ENCODE measurements at regions not wholly inside any gene's neighbourhood (a gene's known extent, or its start where the extent isn't known, plus 50 kb on each side); places are given as distances from the start of the nearest gene placed in this dataset.
"Not testable (repeated sequence)": the region's sequence is repeated elsewhere in the genome, so short reads cannot be mapped to it uniquely, and the experiment has no call there.

DNA sequence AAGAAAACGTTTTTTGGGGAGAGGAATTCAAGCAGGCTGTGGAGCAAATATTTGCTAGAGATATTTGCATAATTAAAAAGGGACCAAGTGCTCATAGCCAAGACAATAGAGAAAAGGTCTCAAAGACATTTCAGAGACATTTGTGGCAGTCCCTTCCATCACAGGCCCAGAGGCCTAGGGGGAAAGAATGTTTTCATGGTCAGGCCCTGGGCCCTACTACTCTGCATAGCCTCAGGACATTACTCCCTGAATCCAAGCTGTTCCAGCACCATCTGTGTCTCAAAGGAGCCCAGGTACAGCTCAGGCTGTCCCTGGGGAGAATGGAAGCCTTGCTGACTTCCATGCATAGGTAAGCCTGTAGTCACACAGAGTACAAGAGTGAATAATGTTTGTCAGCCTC lies 113.0 kb upstream of the KIF2A start:
- intact Hi-C loops (cut with micrococcal nuclease) (no loop called here), dilution Hi-C loops (cut with MboI; ENCODE audit: extremely low pct_ligation_motif_present, low sequenced_read_pairs) (no loop called here)
- no peaks in the 10 kb centered on the region for H3K27me3 ChIP-seq (ENCODE audit: control insufficient read depth in 2 of 2, insufficient read depth in 2 of 2, low read length in 2 of 2)
- DNase-seq (ENCODE audit: low read depth, low spot score) (no peak), FAIRE-seq (no peak)
- ChIA-PET CTCF (no interaction called here), POLR2A (no interaction called here)
- H3K36me3 ChIP-seq (ENCODE audit: control insufficient read depth in 2 of 2, extremely low read depth in 1 of 2, insufficient read depth in 2 of 2, low read length in 2 of 2) = no peaks in the 10 kb centered on the region
- H2AFZ ChIP-seq (ENCODE audit: low read depth, low read length) = no peak overlapping the region
- no peaks in the 10 kb centered on the region for H4K20me1 ChIP-seq (replicated peaks; ENCODE audit: control insufficient read depth, extremely low read depth, insufficient read depth, low read length)
- H3K4me3 ChIP-seq (replicated peaks in 1 of 3; ENCODE audit: insufficient read depth in 1 of 3, low read depth in 1 of 3, low read length in 3 of 3) = no peak overlapping the region
- no peak overlapping the region for H3K27ac ChIP-seq (ENCODE audit: insufficient read depth, low read depth, low read length)
- no peaks in the 10 kb centered on the region for H3K9me1 ChIP-seq (replicated peaks; ENCODE audit: control insufficient read depth, extremely low read depth, insufficient read depth, low read length)
- no peak overlapping the region for H3K4me2 ChIP-seq (ENCODE audit: insufficient read depth, low read length)
- H3K9ac ChIP-seq (replicated peaks; ENCODE audit: extremely low read depth, insufficient read depth, low read length) = no peak overlapping the region
- no peaks in the 10 kb centered on the region for H3K9me3 ChIP-seq (replicated peaks; ENCODE audit: control insufficient read depth, insufficient read depth, low read length)
- BruUV-seq (replicated peaks) = no TSS peak
- H3K79me2 ChIP-seq (ENCODE audit: control insufficient read depth, insufficient read depth, low read length) = no peaks in the 10 kb centered on the region
- TF ChIP-seq JUN (IDR thresholded peaks at IDR 0.05; ENCODE audit: borderline replicate concordance, insufficient read depth, insufficient read length, low read depth) (no peak), MYC (IDR thresholded peaks at IDR 0.05; ENCODE audit: low read depth, low read length) (no peak), POLR2A (IDR thresholded peaks at IDR 0.05; ENCODE audit: low read depth, low read length) (no peak), GATA2 (IDR thresholded peaks at IDR 0.05; ENCODE audit: insufficient read depth, insufficient read length, low read depth, low read length) (no peak), EZH2 (IDR thresholded peaks at IDR 0.05; ENCODE audit: borderline replicate concordance, low read depth, low read length, severe bottlenecking) (no peak), MAX (IDR thresholded peaks at IDR 0.05; ENCODE audit: insufficient read depth, insufficient read length) (no peak), POLR2AphosphoS5 (IDR thresholded peaks at IDR 0.05; ENCODE audit: insufficient read depth, low read depth, low read length) (no peak), FOS (IDR thresholded peaks at IDR 0.05; ENCODE audit: borderline replicate concordance, insufficient read depth, low read length) (no peak)
- TF ChIP-seq, protein P1, sequence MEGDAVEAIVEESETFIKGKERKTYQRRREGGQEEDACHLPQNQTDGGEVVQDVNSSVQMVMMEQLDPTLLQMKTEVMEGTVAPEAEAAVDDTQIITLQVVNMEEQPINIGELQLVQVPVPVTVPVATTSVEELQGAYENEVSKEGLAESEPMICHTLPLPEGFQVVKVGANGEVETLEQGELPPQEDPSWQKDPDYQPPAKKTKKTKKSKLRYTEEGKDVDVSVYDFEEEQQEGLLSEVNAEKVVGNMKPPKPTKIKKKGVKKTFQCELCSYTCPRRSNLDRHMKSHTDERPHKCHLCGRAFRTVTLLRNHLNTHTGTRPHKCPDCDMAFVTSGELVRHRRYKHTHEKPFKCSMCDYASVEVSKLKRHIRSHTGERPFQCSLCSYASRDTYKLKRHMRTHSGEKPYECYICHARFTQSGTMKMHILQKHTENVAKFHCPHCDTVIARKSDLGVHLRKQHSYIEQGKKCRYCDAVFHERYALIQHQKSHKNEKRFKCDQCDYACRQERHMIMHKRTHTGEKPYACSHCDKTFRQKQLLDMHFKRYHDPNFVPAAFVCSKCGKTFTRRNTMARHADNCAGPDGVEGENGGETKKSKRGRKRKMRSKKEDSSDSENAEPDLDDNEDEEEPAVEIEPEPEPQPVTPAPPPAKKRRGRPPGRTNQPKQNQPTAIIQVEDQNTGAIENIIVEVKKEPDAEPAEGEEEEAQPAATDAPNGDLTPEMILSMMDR (IDR thresholded peaks at IDR 0.05; ENCODE audit: extremely low read depth in 1 of 2, insufficient read depth in 1 of 2, low read depth in 1 of 2, low read length in 2 of 2) = no peak
- no peaks in the 10 kb centered on the region for H3K4me1 ChIP-seq (ENCODE audit: control insufficient read depth, extremely low read depth, insufficient read depth, low read length)

- H3K79me2 ChIP-seq (ENCODE audit: control insufficient read depth, insufficient read depth, low read length); FAIRE-seq; H3K9me1 ChIP-seq (replicated peaks; ENCODE audit: control insufficient read depth, extremely low read depth, insufficient read depth, low read length); H3K36me3 ChIP-seq (ENCODE audit: control insufficient read depth in 2 of 2, extremely low read depth in 1 of 2, insufficient read depth in 2 of 2, low read length in 2 of 2); H3K4me1 ChIP-seq (ENCODE audit: control insufficient read depth, extremely low read depth, insufficient read depth, low read length); BruUV-seq (replicated peaks); H3K27ac ChIP-seq (ENCODE audit: insufficient read depth, low read depth, low read length); H3K4me2 ChIP-seq (ENCODE audit: insufficient read depth, low read length); dilution Hi-C loops (cut with MboI; ENCODE audit: extremely low pct_ligation_motif_present, low sequenced_read_pairs); CTCF ChIA-PET; H2AFZ ChIP-seq (ENCODE audit: low read depth, low read length); DNase-seq (ENCODE audit: low read depth, low spot score); H3K4me3 ChIP-seq (replicated peaks in 1 of 3; ENCODE audit: insufficient read depth in 1 of 3, low read depth in 1 of 3, low read length in 3 of 3); POLR2A ChIA-PET; intact Hi-C loops (cut with micrococcal nuclease); H3K9me3 ChIP-seq (replicated peaks; ENCODE audit: control insufficient read depth, insufficient read depth, low read length); H4K20me1 ChIP-seq (replicated peaks; ENCODE audit: control insufficient read depth, extremely low read depth, insufficient read depth, low read length); H3K9ac ChIP-seq (replicated peaks; ENCODE audit: extremely low read depth, insufficient read depth, low read length): not testable (repeated sequence)
- H3K27me3 ChIP-seq (ENCODE audit: control insufficient read depth in 2 of 2, insufficient read depth in 2 of 2, low read length in 2 of 2) = peaks cover 8 to 11% of the 10 kb centered on the region in 2 experiments
These were observed 109.5 kb upstream of the KIF2A start for GRCh38 chr5:62196532-62196931.
